ENCODE measurements at regions not wholly inside any gene's neighbourhood (a gene's known extent, or its start where the extent isn't known, plus 50 kb on each side); places are given as distances from the start of the nearest gene placed in this dataset.
A peak's percentile ranks its signal among the peaks of the same experiment; 100 is the strongest.

- no TSS peak for BruUV-seq (replicated peaks)
- H3K27ac ChIP-seq (ENCODE audit: low read depth, low read length, poor library complexity, severe bottlenecking), result no peak overlapping the region
Observed at GRCh38 chr7:68692511-68692910, 905.8 kb upstream of the AUTS2 start.

GRCh38 chr7:68694656-68695055 is 903.6 kb upstream of the AUTS2 start:
- H3K9me3 ChIP-seq (ENCODE audit: low read depth, low read length, poor library complexity, severe bottlenecking), result no peaks in the 10 kb centered on the region
- no peak for TF ChIP-seq EZH2 (IDR thresholded peaks at IDR 0.05; ENCODE audit: borderline replicate concordance, low read depth, low read length, poor library complexity, severe bottlenecking)
- TF ChIP-seq CTCF (conservative IDR thresholded peaks at IDR 0.05; ENCODE audit: low read depth, low read length), result no peak
- H3K27ac ChIP-seq (ENCODE audit: low read depth, low read length, poor library complexity, severe bottlenecking), result no peak overlapping the region
- no peaks in the 10 kb centered on the region for H3K4me1 ChIP-seq (ENCODE audit: insufficient read depth, low read length, poor library complexity, severe bottlenecking)
- H3K4me3 ChIP-seq (ENCODE audit: low read depth, low read length, poor library complexity, severe bottlenecking), result no peak overlapping the region
- H3K36me3 ChIP-seq (ENCODE audit: insufficient read depth, low read length, poor library complexity, severe bottlenecking), result no peaks in the 10 kb centered on the region
- DNase-seq (ENCODE audit: low spot score), result peak; percentile 19
- no TSS peak for BruUV-seq (replicated peaks)
- intact Hi-C loops (cut with micrococcal nuclease; ENCODE audit: unreplicated experiment), result no loop called here
- POLR2A ChIA-PET (ENCODE audit: low non-redundant PET), result no interaction called here
- CTCF ChIA-PET, result no interaction called here
- H3K27me3 ChIP-seq (replicated peaks; ENCODE audit: insufficient read depth, low read depth, low read length, poor library complexity), result no peaks in the 10 kb centered on the region

More at GRCh38 chr7:68692511-68692910, 905.8 kb upstream of the AUTS2 start:
- CTCF ChIA-PET, result no interaction called here
- no peak for DNase-seq (ENCODE audit: low spot score)
- H3K36me3 ChIP-seq (ENCODE audit: insufficient read depth, low read length, poor library complexity, severe bottlenecking), result no peaks in the 10 kb centered on the region
- intact Hi-C loops (cut with micrococcal nuclease; ENCODE audit: unreplicated experiment), result no loop called here
- H3K4me3 ChIP-seq (ENCODE audit: low read depth, low read length, poor library complexity, severe bottlenecking), result no peak overlapping the region
- POLR2A ChIA-PET (ENCODE audit: low non-redundant PET), result no interaction called here
- TF ChIP-seq EZH2 (IDR thresholded peaks at IDR 0.05; ENCODE audit: borderline replicate concordance, low read depth, low read length, poor library complexity, severe bottlenecking) (no peak), CTCF (conservative IDR thresholded peaks at IDR 0.05; ENCODE audit: low read depth, low read length) (no peak)
- no peaks in the 10 kb centered on the region for H3K9me3 ChIP-seq (ENCODE audit: low read depth, low read length, poor library complexity, severe bottlenecking)
- no peaks in the 10 kb centered on the region for H3K27me3 ChIP-seq (replicated peaks; ENCODE audit: insufficient read depth, low read depth, low read length, poor library complexity)
- peaks cover 8% of the 10 kb centered on the region for H3K4me1 ChIP-seq (ENCODE audit: insufficient read depth, low read length, poor library complexity, severe bottlenecking)

- BruUV-seq (replicated peaks), result no TSS peak
- H3K27me3 ChIP-seq (replicated peaks; ENCODE audit: insufficient read depth, low read depth, low read length, poor library complexity), result no peaks in the 10 kb centered on the region
- no peak for TF ChIP-seq EZH2 (IDR thresholded peaks at IDR 0.05; ENCODE audit: borderline replicate concordance, low read depth, low read length, poor library complexity, severe bottlenecking)
- no peak for TF ChIP-seq CTCF (conservative IDR thresholded peaks at IDR 0.05; ENCODE audit: low read depth, low read length)
- CTCF ChIA-PET, result no interaction called here
- intact Hi-C loops (cut with micrococcal nuclease; ENCODE audit: unreplicated experiment), result no loop called here
- POLR2A ChIA-PET (ENCODE audit: low non-redundant PET), result no interaction called here
- no peaks in the 10 kb centered on the region for H3K4me1 ChIP-seq (ENCODE audit: insufficient read depth, low read length, poor library complexity, severe bottlenecking)
- no peaks in the 10 kb centered on the region for H3K36me3 ChIP-seq (ENCODE audit: insufficient read depth, low read length, poor library complexity, severe bottlenecking)
- H3K27ac ChIP-seq (ENCODE audit: low read depth, low read length, poor library complexity, severe bottlenecking), result no peak overlapping the region
- DNase-seq (ENCODE audit: low spot score), result no peak
- H3K4me3 ChIP-seq (ENCODE audit: low read depth, low read length, poor library complexity, severe bottlenecking), result no peak overlapping the region
- H3K9me3 ChIP-seq (ENCODE audit: low read depth, low read length, poor library complexity, severe bottlenecking), result no peaks in the 10 kb centered on the region
Observed at GRCh38 chr7:68697796-68698280, 900.4 kb upstream of the AUTS2 start.

Data from A673 (cell line).